HCT116 (cell line): ENCODE measurements at regions not wholly inside any gene's neighbourhood (a gene's known extent, or its start where the extent isn't known, plus 50 kb on each side); places are given as distances from the start of the nearest gene placed in this dataset.

Source experiments
- CEBPB ChIP-seq: IDR thresholded peaks from 2 replicates; pipeline ENCODE4 v1.6.1; 2012; ENCODE audit warnings: low read depth
- CTCF ChIP-seq, 3 experiments: fragments of 200-600 bp in 1 of 3; sonication (generic) in 1 of 3; IDR thresholded peaks in 2 of 3; conservative IDR thresholded peaks in 1 of 3; 2 replicates each; pipeline ENCODE4 v1.5.1; 2012 to 2017; ENCODE audit warnings: low read depth in 2 of 3, low read length in 2 of 3, antibody characterized with exemption in 1 of 3, borderline replicate concordance in 1 of 3, control low read depth in 1 of 3, mild to moderate bottlenecking in 1 of 3, mixed read lengths in 1 of 3, mixed run types in 1 of 3, moderate library complexity in 1 of 3; ENCODE audit not compliant: insufficient read depth in 1 of 3
- EGR1 ChIP-seq: IDR thresholded peaks from 2 replicates; pipeline ENCODE4 v1.6.1; 2012; ENCODE audit warnings: low read depth
- EZH2 ChIP-seq: fragments of 200-600 bp; sonication (generic); IDR thresholded peaks from 2 replicates; pipeline ENCODE4 v1.6.1; 2017; ENCODE audit warnings: antibody characterized with exemption, mixed run types
- MAX ChIP-seq: IDR thresholded peaks from 2 replicates; pipeline ENCODE4 v1.6.1; 2012
- POLR2A ChIP-seq: IDR thresholded peaks from 2 replicates; pipeline ENCODE4 v1.7.0; 2011; ENCODE audit warnings: borderline replicate concordance; ENCODE audit not compliant: insufficient read depth, insufficient read length; ENCODE audit errors: extremely low read depth
- POLR2AphosphoS5 ChIP-seq: IDR thresholded peaks from 2 replicates; pipeline ENCODE4 v1.6.1; 2011; ENCODE audit warnings: mild to moderate bottlenecking, low read depth, low read length, moderate library complexity
- REST ChIP-seq: IDR thresholded peaks from 2 replicates; pipeline ENCODE4 v1.6.1; 2012; ENCODE audit warnings: low read depth
- SIN3A ChIP-seq: IDR thresholded peaks from 2 replicates; pipeline ENCODE4 v1.6.1; 2012; ENCODE audit warnings: low read depth
- TCF7L2 ChIP-seq: IDR thresholded peaks from 2 replicates; pipeline ENCODE4 v1.7.0; 2011; ENCODE audit warnings: borderline replicate concordance, inconsistent platforms; ENCODE audit not compliant: insufficient read depth, insufficient read length; ENCODE audit errors: extremely low read depth
- ZBTB33 ChIP-seq: IDR thresholded peaks from 2 replicates; pipeline ENCODE4 v1.6.1; 2011; ENCODE audit warnings: mild to moderate bottlenecking, low read length, moderate library complexity; ENCODE audit not compliant: insufficient replicate concordance; ENCODE audit errors: extremely low read depth
- ZNF274 ChIP-seq: fragments of 200-500 bp; sonication (Bioruptor generic); IDR thresholded peaks from 2 replicates; pipeline ENCODE4 v1.6.1; 2014; ENCODE audit warnings: mild to moderate bottlenecking, low read depth, low read length, inconsistent platforms

- TF ChIP-seq POLR2A, result no peak
- TF ChIP-seq CTCF (IDR thresholded peaks at IDR 0.05 in 2 of 3, conservative IDR thresholded peaks at IDR 0.05 in 1 of 3; ENCODE audit: borderline replicate concordance in 1 of 3, insufficient read depth in 1 of 3, low read depth in 2 of 3, low read length in 2 of 3), result no peak
- TF ChIP-seq EZH2, result no peak
- no peak for TF ChIP-seq ZNF274
- no peak for TF ChIP-seq ZBTB33
- no peak for TF ChIP-seq EGR1
- no peak for TF ChIP-seq CEBPB
- TF ChIP-seq POLR2AphosphoS5, result no peak
- no peak for TF ChIP-seq TCF7L2
- no peak for TF ChIP-seq MAX
- TF ChIP-seq REST, result no peak
- TF ChIP-seq SIN3A, result no peak
Observed at GRCh38 chr4:116923389-116923788, 162.0 kb downstream of the TRAM1L1 start.
